OCI-LY1 (cell line): ENCODE measurements at regions not wholly inside any gene's neighbourhood (a gene's known extent, or its start where the extent isn't known, plus 50 kb on each side); places are given as distances from the start of the nearest gene placed in this dataset.
A peak's percentile ranks its signal among the peaks of the same experiment; 100 is the strongest.

ENCODE experiments used
- H2AFZ ChIP-seq: fragments of 200-600 bp; sonication (generic), shearing (Covaris generic); 2 replicates; pipeline ENCODE4 v1.6.0; 2014; ENCODE audit warnings: antibody characterized with exemption, mild to moderate bottlenecking, low read length
- H3F3A ChIP-seq: fragments of 200-600 bp; sonication (generic), shearing (Covaris generic); 2 replicates; pipeline ENCODE4 v1.6.0; 2014; ENCODE audit warnings: mild to moderate bottlenecking, antibody characterized with exemption, low read length, moderate library complexity; ENCODE audit not compliant: insufficient read depth
- H3K27ac ChIP-seq: fragments of 200-600 bp; sonication (generic); 2 replicates; pipeline ENCODE4 v1.5.1; 2014; ENCODE audit warnings: low read length, mixed run types, mild to moderate bottlenecking, low read depth; ENCODE audit not compliant: poor library complexity, severe bottlenecking
- H3K27me3 ChIP-seq: fragments of 200-600 bp; sonication (generic); 2 replicates; pipeline ENCODE4 v1.6.0; 2014; ENCODE audit warnings: antibody characterized with exemption, mild to moderate bottlenecking, low read length, moderate library complexity; ENCODE audit not compliant: insufficient read depth
- H3K36me3 ChIP-seq: fragments of 200-600 bp; sonication (generic); 2 replicates; pipeline ENCODE4 v1.6.1; 2014; ENCODE audit warnings: mild to moderate bottlenecking, antibody characterized with exemption, low read length, moderate library complexity, mixed read lengths; ENCODE audit not compliant: insufficient read depth
- H3K4me1 ChIP-seq: fragments of 200-600 bp; sonication (generic); 2 replicates; pipeline ENCODE4 v1.5.1; 2014; ENCODE audit warnings: mild to moderate bottlenecking, low read length, moderate library complexity; ENCODE audit not compliant: insufficient read depth, severe bottlenecking
- H3K4me2 ChIP-seq: fragments of 200-600 bp; sonication (generic), shearing (Covaris generic); 2 replicates; pipeline ENCODE4 v1.6.1; 2014; ENCODE audit warnings: low read length
- H3K4me3 ChIP-seq: fragments of 200-600 bp; sonication (generic); 2 replicates; pipeline ENCODE4 v1.5.1; 2014; ENCODE audit warnings: low read length, low read depth, mild to moderate bottlenecking, mixed read lengths; ENCODE audit not compliant: poor library complexity, severe bottlenecking
- H3K79me2 ChIP-seq: fragments of 200-600 bp; shearing (Covaris generic); 2 replicates; pipeline ENCODE4 v1.6.1; 2016; ENCODE audit warnings: mixed run types, low read length, mixed read lengths; ENCODE audit not compliant: insufficient read depth
- H3K9ac ChIP-seq: fragments of 200-600 bp; sonication (generic), shearing (Covaris generic); 2 replicates; pipeline ENCODE4 v1.6.1; 2014; ENCODE audit warnings: mild to moderate bottlenecking, low read length, mixed read lengths
- H3K9me2 ChIP-seq: fragments of 200-600 bp; sonication (generic), shearing (Covaris generic); 2 replicates; pipeline ENCODE4 v1.6.1; 2014; ENCODE audit warnings: low read depth, mild to moderate bottlenecking, low read length, mixed read lengths
- H3K9me3 ChIP-seq: fragments of 200-600 bp; shearing (Covaris generic); 2 replicates; pipeline ENCODE4 v1.6.1; 2014; ENCODE audit warnings: low read length, mixed read lengths
- H4K20me1 ChIP-seq: fragments of 200-600 bp; sonication (generic), shearing (Covaris generic); 2 replicates; pipeline ENCODE4 v1.6.0; 2016; ENCODE audit warnings: mild to moderate bottlenecking, low read length; ENCODE audit not compliant: insufficient read depth
- CTCF ChIP-seq: fragments of 200-600 bp; sonication (generic), shearing (Covaris generic); IDR thresholded peaks from 2 replicates; pipeline ENCODE4 v1.5.1; 2017; ENCODE audit warnings: mild to moderate bottlenecking, antibody characterized with exemption, low read length, moderate library complexity, mixed read lengths
- EZH2 ChIP-seq: fragments of 200-600 bp; sonication (generic), shearing (Covaris generic); IDR thresholded peaks from 2 replicates; pipeline ENCODE4 v1.8.0; 2017; ENCODE audit warnings: borderline replicate concordance, mixed run types, mild to moderate bottlenecking, antibody characterized with exemption, low read length, moderate library complexity, mixed read lengths

- Histone ChIP-seq H3K9me2 (no peaks in the 10 kb centered on the region), H3F3A (no peaks in the 10 kb centered on the region), H2AFZ (no peak overlapping the region), H3K27ac (no peak overlapping the region), H4K20me1 (no peaks in the 10 kb centered on the region), H3K4me2 (no peak overlapping the region), H3K36me3 (no peaks in the 10 kb centered on the region), H3K4me3 (no peak overlapping the region), H3K9ac (no peak overlapping the region), H3K4me1 (peaks cover 4% of the 10 kb centered on the region), H3K27me3 (no peaks in the 10 kb centered on the region), H3K9me3 (no peaks in the 10 kb centered on the region), H3K79me2 (no peaks in the 10 kb centered on the region)
- TF ChIP-seq EZH2 (no peak), CTCF (no peak)
Measured at GRCh38 chr2:104289651-104290565, 564.0 kb upstream of the POU3F3 start.

- Histone ChIP-seq H3F3A (no peaks in the 10 kb centered on the region), H3K9me3 (no peaks in the 10 kb centered on the region), H3K79me2 (no peaks in the 10 kb centered on the region), H2AFZ (no peak overlapping the region), H3K4me3 (no peak overlapping the region), H3K27ac (no peak overlapping the region), H3K9ac (no peak overlapping the region), H4K20me1 (no peaks in the 10 kb centered on the region), H3K4me2 (no peak overlapping the region), H3K9me2 (no peaks in the 10 kb centered on the region), H3K4me1 (peaks cover 4% of the 10 kb centered on the region), H3K36me3 (no peaks in the 10 kb centered on the region), H3K27me3 (no peaks in the 10 kb centered on the region)
- TF ChIP-seq CTCF (no peak), EZH2 (no peak)
Measured at GRCh38 chr2:104290566-104290891, 563.4 kb upstream of the POU3F3 start.

- H4K20me1 ChIP-seq: no peaks in the 10 kb centered on the region
- H3F3A ChIP-seq: no peaks in the 10 kb centered on the region
- no peaks in the 10 kb centered on the region for H3K4me1 ChIP-seq
- H3K9me3 ChIP-seq: no peaks in the 10 kb centered on the region
- TF ChIP-seq CTCF (peak; percentile 43; the same call in 1 of the 2 replicates), EZH2 (no peak)
- no peak overlapping the region for H3K27ac ChIP-seq
- no peak overlapping the region for H2AFZ ChIP-seq
- H3K4me2 ChIP-seq: no peak overlapping the region
- H3K9ac ChIP-seq: no peak overlapping the region
- H3K36me3 ChIP-seq: no peaks in the 10 kb centered on the region
- no peak overlapping the region for H3K4me3 ChIP-seq
- no peaks in the 10 kb centered on the region for H3K79me2 ChIP-seq
- H3K27me3 ChIP-seq: no peaks in the 10 kb centered on the region
- H3K9me2 ChIP-seq: no peaks in the 10 kb centered on the region
Measured at GRCh38 chr2:104312684-104313083, 541.2 kb upstream of the POU3F3 start.
